HCT116 (cell line): ENCODE measurements at regions not wholly inside any gene's neighbourhood (a gene's known extent, or its start where the extent isn't known, plus 50 kb on each side); places are given as distances from the start of the nearest gene placed in this dataset.

Experiments used
- ATAC-seq: fragments of 200-7000 bp; cut with Tn5 transposase; 2 replicates; pipeline ENCODE4 v1.9.1; 2020; ENCODE audit warnings: mild to moderate bottlenecking, moderate library complexity
- BruUV-seq: library from RNA; stranded (reverse); fragments of 400-500 nt; replicated peaks from 2 replicates; lab custom pipeline; 2021; lab: Mats Ljungman, UMichigan
- CTCF ChIA-PET: fragments of 300-600 bp; sonication (Branson Sonifier 250); formaldehyde crosslinking; loops from one replicate; lab custom pipeline; 2021; ENCODE audit warnings: antibody characterized with exemption; lab: Charles Lee
- POLR2A ChIA-PET: fragments of 300-600, 350-600 bp; sonication (Branson Sonifier 250); formaldehyde crosslinking; loops from one replicate; lab custom pipeline; 2021; ENCODE audit warnings: antibody characterized with exemption; lab: Charles Lee
- RAD21 ChIA-PET, 2 experiments: fragments of 300-600 bp; sonication (Branson Sonifier 250); formaldehyde crosslinking; loops; one replicate each; lab custom pipeline; 2023; ENCODE audit warnings: low total read pairs in 2 of 2; ENCODE audit not compliant: uncharacterized antibody in 2 of 2, unreplicated experiment in 2 of 2, low non-redundant PET in 1 of 2; lab: Charles Lee
- DNase-seq: peaks from one replicate; pipeline ENCODE4 v3.0.0-alpha.2; 2010; ENCODE audit warnings: low read depth, low spot score
- H2AFZ ChIP-seq: fragments of 200-600 bp; shearing (Covaris generic), sonication (generic); 2 replicates; pipeline ENCODE4 v1.6.1; 2017; ENCODE audit warnings: low read depth, mixed run types, mixed read lengths, antibody characterized with exemption, low read length; ENCODE audit not compliant: poor library complexity, severe bottlenecking
- H3K27ac ChIP-seq: 2 replicates; pipeline ENCODE4 v1.5.1; 2012; ENCODE audit warnings: low read depth, low read length
- H3K27me3 ChIP-seq: fragments of 200-600 bp; sonication (generic); 2 replicates; pipeline ENCODE4 v1.6.1; 2016; ENCODE audit warnings: mixed run types, low read length, mixed read lengths; ENCODE audit not compliant: insufficient read depth
- H3K36me3 ChIP-seq, 2 experiments: fragments of 200-500 bp in 1 of 2; fragments of 200-600 bp in 1 of 2; sonication (Bioruptor generic) in 1 of 2; sonication (generic) in 1 of 2; 2 replicates each; pipeline versions ENCODE4 v1.5.1 to v1.6.1; 2014 to 2016; ENCODE audit warnings: low read length in 2 of 2, inconsistent platforms in 1 of 2, mixed read lengths in 1 of 2, mixed run types in 1 of 2; ENCODE audit not compliant: insufficient read depth in 2 of 2, control insufficient read depth in 1 of 2
- H3K4me1 ChIP-seq, 2 experiments: fragments of 200-600 bp in 1 of 2; sonication (generic) in 1 of 2; 2 replicates each; pipeline versions ENCODE4 v1.5.1 to v1.6.1; 2012 to 2017; ENCODE audit warnings: low read length in 2 of 2, inconsistent platforms in 1 of 2, mild to moderate bottlenecking in 1 of 2, mixed read lengths in 1 of 2, mixed run types in 1 of 2, moderate library complexity in 1 of 2; ENCODE audit not compliant: insufficient read depth in 2 of 2, control insufficient read depth in 1 of 2
- H3K4me2 ChIP-seq: fragments of 200-600 bp; sonication (generic); 2 replicates; pipeline ENCODE4 v1.6.1; 2017; ENCODE audit warnings: mixed run types, low read length, mixed read lengths
- H3K4me3 ChIP-seq, 2 experiments: fragments of 200-600 bp in 1 of 2; sonication (generic) in 1 of 2; replicated peaks in 1 of 2; 2 replicates each; pipeline ENCODE4 v1.5.1; 2011 to 2016; ENCODE audit warnings: low read length in 2 of 2, control low read depth in 1 of 2, low read depth in 1 of 2, mild to moderate bottlenecking in 1 of 2, mixed read lengths in 1 of 2, mixed run types in 1 of 2
- H3K79me2 ChIP-seq: fragments of 200-600 bp; sonication (generic); 2 replicates; pipeline ENCODE4 v1.6.1; 2017; ENCODE audit warnings: mild to moderate bottlenecking, mixed run types, low read length, moderate library complexity, mixed read lengths; ENCODE audit not compliant: insufficient read depth
- H3K9ac ChIP-seq: fragments of 200-600 bp; sonication (generic); 2 replicates; pipeline ENCODE4 v1.6.1; 2016; ENCODE audit warnings: low read length, mixed read lengths
- H3K9me2 ChIP-seq: fragments of 200-600 bp; sonication (generic), shearing (Covaris generic); 2 replicates; pipeline ENCODE4 v1.6.1; 2017; ENCODE audit warnings: mixed run types, mild to moderate bottlenecking, moderate library complexity; ENCODE audit not compliant: insufficient read depth
- H3K9me3 ChIP-seq, 2 experiments: fragments of 200-500 bp in 1 of 2; fragments of 200-600 bp in 1 of 2; sonication (Bioruptor generic) in 1 of 2; sonication (generic) in 1 of 2; 2 replicates each; pipeline ENCODE4 v1.6.1; 2014 to 2017; ENCODE audit warnings: low read length in 2 of 2, mixed read lengths in 2 of 2, inconsistent platforms in 1 of 2, low read depth in 1 of 2, mild to moderate bottlenecking in 1 of 2, mixed run types in 1 of 2, moderate library complexity in 1 of 2; ENCODE audit not compliant: control insufficient read depth in 1 of 2, insufficient read depth in 1 of 2
- H4K20me1 ChIP-seq: fragments of 200-600 bp; sonication (generic), shearing (Covaris generic); 2 replicates; pipeline ENCODE4 v1.6.1; 2017; ENCODE audit warnings: mixed run types, mild to moderate bottlenecking, moderate library complexity; ENCODE audit not compliant: insufficient read depth
- ATF3 ChIP-seq: IDR thresholded peaks from 2 replicates; pipeline ENCODE4 v1.6.1; 2012
- CBX3 ChIP-seq: IDR thresholded peaks from 2 replicates; pipeline ENCODE4 v1.6.1; 2012; ENCODE audit warnings: low read depth
- FOSL1 ChIP-seq: IDR thresholded peaks from 2 replicates; pipeline ENCODE4 v1.6.1; 2012; ENCODE audit warnings: low read depth
- JUND ChIP-seq: IDR thresholded peaks from 2 replicates; pipeline ENCODE4 v1.6.1; 2012
- MAX ChIP-seq: IDR thresholded peaks from 2 replicates; pipeline ENCODE4 v1.6.1; 2012
- SIN3A ChIP-seq: IDR thresholded peaks from 2 replicates; pipeline ENCODE4 v1.6.1; 2012; ENCODE audit warnings: low read depth
- SP1 ChIP-seq: IDR thresholded peaks from 2 replicates; pipeline ENCODE4 v1.6.1; 2012; ENCODE audit warnings: low read depth
- SRF ChIP-seq: IDR thresholded peaks from 2 replicates; pipeline ENCODE4 v1.6.1; 2012; ENCODE audit warnings: low read depth
- ZBTB33 ChIP-seq: IDR thresholded peaks from 2 replicates; pipeline ENCODE4 v1.6.1; 2011; ENCODE audit warnings: mild to moderate bottlenecking, low read length, moderate library complexity; ENCODE audit not compliant: insufficient replicate concordance; ENCODE audit errors: extremely low read depth
- intact Hi-C: fragments of 100-400 bp; cut with micrococcal nuclease; formaldehyde crosslinking; loops from 2 replicates; pipeline ENCODE4 v1.10.0; 2022

GRCh38 chr21:38081708-38082107, 165.5 kb upstream of the KCNJ6 start:
- Histone ChIP-seq H4K20me1 (no peaks in the 10 kb centered on the region), H3K36me3 (no peaks in the 10 kb centered on the region), H3K4me3 (no peak overlapping the region), H3K9me2 (no peaks in the 10 kb centered on the region), H3K9me3 (peaks cover 0 to 4% of the 10 kb centered on the region in 2 experiments; a peak in 2 of 4 replicates), H3K79me2 (no peaks in the 10 kb centered on the region), H3K9ac (no peak overlapping the region), H3K27me3 (no peaks in the 10 kb centered on the region), H3K4me1 (no peaks in the 10 kb centered on the region), H3K4me2 (no peak overlapping the region), H2AFZ (no peak overlapping the region), H3K27ac (no peak overlapping the region)
- no peak for ATAC-seq
- TF ChIP-seq SP1 = no peak
- TF ChIP-seq FOSL1 = no peak
- RAD21 ChIA-PET = no interaction called here
- DNase-seq = no peak
- POLR2A ChIA-PET = no interaction called here
- intact Hi-C loops = no loop called here
- BruUV-seq = no TSS peak
- CTCF ChIA-PET = no interaction called here

- Histone ChIP-seq H2AFZ (no peak overlapping the region), H3K4me2 (no peak overlapping the region), H3K27me3 (no peaks in the 10 kb centered on the region), H3K9ac (no peak overlapping the region), H3K27ac (no peak overlapping the region), H3K4me1 (no peaks in the 10 kb centered on the region), H3K79me2 (no peaks in the 10 kb centered on the region), H4K20me1 (no peaks in the 10 kb centered on the region), H3K9me2 (no peaks in the 10 kb centered on the region), H3K4me3 (no peak overlapping the region), H3K9me3 (peaks cover 0 to 4% of the 10 kb centered on the region in 2 experiments; a peak in 2 of 4 replicates), H3K36me3 (no peaks in the 10 kb centered on the region)
- intact Hi-C loops = no loop called here
- ChIA-PET POLR2A (no interaction called here), CTCF (no interaction called here), RAD21 (no interaction called here)
- ATAC-seq = no peak
- TF ChIP-seq ZBTB33 = no peak
- no peak for TF ChIP-seq SRF
- TF ChIP-seq CBX3 = no peak
- no peak for TF ChIP-seq SIN3A
- TF ChIP-seq MAX = no peak
- TF ChIP-seq JUND = no peak
- no peak for TF ChIP-seq ATF3
- no peak for DNase-seq
- no TSS peak for BruUV-seq
Observed at GRCh38 chr21:38082936-38083485, 166.8 kb upstream of the KCNJ6 start.
